ENCODE measurements at regions not wholly inside any gene's neighbourhood (a gene's known extent, or its start where the extent isn't known, plus 50 kb on each side); places are given as distances from the start of the nearest gene placed in this dataset.

- DNase-seq (ENCODE audit: low read depth) = no peak
Observed at GRCh38 chr20:40769677-40770285, 80.7 kb upstream of the MAFB start.

- no peak for DNase-seq (ENCODE audit: low read depth)
Observed at GRCh38 chr20:40770564-40771307, 81.7 kb upstream of the MAFB start.

- DNase-seq (ENCODE audit: low read depth) = no peak
Observed at GRCh38 chr20:40771308-40771610, 82.2 kb upstream of the MAFB start.

- no peak for DNase-seq (ENCODE audit: low read depth)
Observed at GRCh38 chr20:40771848-40772511, 82.9 kb upstream of the MAFB start.

GRCh38 chr20:40773376-40773775 lies 84.3 kb upstream of the MAFB start:
- no peak for DNase-seq (ENCODE audit: low read depth)

GRCh38 chr20:40774252-40774651 lies 85.2 kb upstream of the MAFB start:
- no peak for DNase-seq (ENCODE audit: low read depth)

GRCh38 chr20:40775561-40776146 lies 86.6 kb upstream of the MAFB start:
- DNase-seq (ENCODE audit: low read depth) = no peak

- DNase-seq (ENCODE audit: low read depth) = no peak
Observed at GRCh38 chr20:40776466-40777457, 87.7 kb upstream of the MAFB start.

GRCh38 chr20:40777653-40778052 lies 88.6 kb upstream of the MAFB start:
- no peak for DNase-seq (ENCODE audit: low read depth)

- no peak for DNase-seq (ENCODE audit: low read depth)
Observed at GRCh38 chr20:40778894-40779496, 90.0 kb upstream of the MAFB start.

GRCh38 chr20:40781327-40782042 lies 92.4 kb upstream of the MAFB start:
- DNase-seq (ENCODE audit: low read depth) = no peak

- DNase-seq (ENCODE audit: low read depth) = no peak
Observed at GRCh38 chr20:40782043-40782368, 93.0 kb upstream of the MAFB start.

- no peak for DNase-seq (ENCODE audit: low read depth)
Observed at GRCh38 chr20:40785346-40785745, 96.3 kb upstream of the MAFB start.

GRCh38 chr20:40786336-40786735 lies 97.3 kb upstream of the MAFB start:
- no peak for DNase-seq (ENCODE audit: low read depth)

- no peak for DNase-seq (ENCODE audit: low read depth)
Observed at GRCh38 chr20:40787941-40788340, 98.9 kb upstream of the MAFB start.

GRCh38 chr20:40797425-40797824 lies 108.4 kb upstream of the MAFB start:
- DNase-seq (ENCODE audit: low read depth) = no peak

GRCh38 chr20:40798066-40798465 lies 109.0 kb upstream of the MAFB start:
- no peak for DNase-seq (ENCODE audit: low read depth)

GRCh38 chr20:40802886-40803285 lies 113.8 kb upstream of the MAFB start:
- DNase-seq (ENCODE audit: low read depth) = no peak

- DNase-seq (ENCODE audit: low read depth) = no peak
Observed at GRCh38 chr20:40803381-40803780, 114.3 kb upstream of the MAFB start.

- no peak for DNase-seq (ENCODE audit: low read depth)
Observed at GRCh38 chr20:40805592-40805991, 116.6 kb upstream of the MAFB start.

Measured in HS-5 (cell line).